ENCODE measurements at regions not wholly inside any gene's neighbourhood (a gene's known extent, or its start where the extent isn't known, plus 50 kb on each side); places are given as distances from the start of the nearest gene placed in this dataset.

GRCh38 chr10:29809383-29809782 lies 174.6 kb upstream of the SVIL start:
- Histone ChIP-seq H3K4me1 (ENCODE audit: control insufficient read depth, insufficient read depth, low read length) (peaks cover 17% of the 10 kb centered on the region), H3K27ac (ENCODE audit: extremely low read depth, low read depth, low read length) (no peak overlapping the region), H3K9me3 (ENCODE audit: control insufficient read depth, insufficient read depth, low read depth, low read length) (no peaks in the 10 kb centered on the region), H3K4me3 (ENCODE audit: low read depth, low read length) (no peak overlapping the region), H3K36me3 (ENCODE audit: control insufficient read depth in 2 of 2, insufficient read depth in 1 of 2, low read length in 2 of 2) (no peaks in the 10 kb centered on the region)
- CTCF ChIA-PET: interaction anchor here (0.7 to 1.0 kb wide), 2 partner anchors 12 to 89 kb away, joined by 3 read pairs; no protein-coding TSS in a partner anchor
- TF ChIP-seq IKZF3 (tag by site-specific recombination; IDR thresholded peaks at IDR 0.05) (no peak), ZNF707 (tag by site-specific recombination; IDR thresholded peaks at IDR 0.05) (no peak), ZFP37 (tag by site-specific recombination; IDR thresholded peaks at IDR 0.05) (no peak), ZNF670 (tag by site-specific recombination; IDR thresholded peaks at IDR 0.05; ENCODE audit: low read depth) (no peak), ZNF19 (tag by site-specific recombination; IDR thresholded peaks at IDR 0.05; ENCODE audit: low read depth) (no peak), ZNF792 (tag by site-specific recombination; IDR thresholded peaks at IDR 0.05) (no peak), ZNF660 (tag by site-specific recombination; IDR thresholded peaks at IDR 0.05) (no peak), ZNF555 (tag by site-specific recombination; conservative IDR thresholded peaks at IDR 0.05) (no peak), ZNF398 (tag by site-specific recombination; IDR thresholded peaks at IDR 0.05) (no peak), ZBTB49 (tag by site-specific recombination; IDR thresholded peaks at IDR 0.05; ENCODE audit: low read depth) (no peak), BCL11A (tag by site-specific recombination; IDR thresholded peaks at IDR 0.05; ENCODE audit: low read depth) (no peak), HIC1 (tag by site-specific recombination; IDR thresholded peaks at IDR 0.05) (no peak), SALL2 (tag by site-specific recombination; IDR thresholded peaks at IDR 0.05; ENCODE audit: borderline replicate concordance) (no peak), ZNF514 (tag by site-specific recombination; IDR thresholded peaks at IDR 0.05) (no peak), GLI4 (tag by site-specific recombination; IDR thresholded peaks at IDR 0.05) (no peak), ZNF404 (tag by site-specific recombination; IDR thresholded peaks at IDR 0.05) (no peak), GLIS1 (tag by site-specific recombination; IDR thresholded peaks at IDR 0.05) (no peak), ZSCAN23 (tag by site-specific recombination; IDR thresholded peaks at IDR 0.05) (no peak)
- POLR2A ChIA-PET: no interaction called here

GRCh38 chr10:29807163-29807806 lies 172.5 kb upstream of the SVIL start:
- TF ChIP-seq ZNF776 (tag by site-specific recombination; IDR thresholded peaks at IDR 0.05; ENCODE audit: borderline replicate concordance): no peak
- TF ChIP-seq ZNF596 (tag by site-specific recombination; IDR thresholded peaks at IDR 0.05): peak; percentile 83
- TF ChIP-seq ZNF792 (tag by site-specific recombination; IDR thresholded peaks at IDR 0.05): no peak
- no peak for TF ChIP-seq ZNF501 (tag by site-specific recombination; IDR thresholded peaks at IDR 0.05)
- peak; percentile 82 for TF ChIP-seq PRDM1 (tag by site-specific recombination; IDR thresholded peaks at IDR 0.05)
- TF ChIP-seq ZNF366 (tag by site-specific recombination; conservative IDR thresholded peaks at IDR 0.05): peak; percentile 49
- CTCF ChIA-PET: no interaction called here
- Histone ChIP-seq H3K4me1 (ENCODE audit: control insufficient read depth, insufficient read depth, low read length) (peaks cover 23% of the 10 kb centered on the region), H3K9me3 (ENCODE audit: control insufficient read depth, insufficient read depth, low read depth, low read length) (no peaks in the 10 kb centered on the region), H3K4me3 (ENCODE audit: low read depth, low read length) (no peak overlapping the region), H3K27ac (ENCODE audit: extremely low read depth, low read depth, low read length) (no peak overlapping the region), H3K36me3 (ENCODE audit: control insufficient read depth in 2 of 2, insufficient read depth in 1 of 2, low read length in 2 of 2) (no peaks in the 10 kb centered on the region)
- POLR2A ChIA-PET: no interaction called here
